Activated effector memory CD4-positive, alpha-beta T cell treated with anti-CD3 and anti-CD28 coated beads, Interleukin-2, amount 50 U/mL, for 16 hours (primary cell): ENCODE measurements at regions not wholly inside any gene's neighbourhood (a gene's known extent, or its start where the extent isn't known, plus 50 kb on each side); places are given as distances from the start of the nearest gene placed in this dataset.
"Not testable (repeated sequence)": the region's sequence is repeated elsewhere in the genome, so short reads cannot be mapped to it uniquely, and the experiment has no call there.

Experiments used
- DNase-seq: peaks from one replicate; pipeline ENCODE4 v3.0.0-alpha.2; 2020

DNA sequence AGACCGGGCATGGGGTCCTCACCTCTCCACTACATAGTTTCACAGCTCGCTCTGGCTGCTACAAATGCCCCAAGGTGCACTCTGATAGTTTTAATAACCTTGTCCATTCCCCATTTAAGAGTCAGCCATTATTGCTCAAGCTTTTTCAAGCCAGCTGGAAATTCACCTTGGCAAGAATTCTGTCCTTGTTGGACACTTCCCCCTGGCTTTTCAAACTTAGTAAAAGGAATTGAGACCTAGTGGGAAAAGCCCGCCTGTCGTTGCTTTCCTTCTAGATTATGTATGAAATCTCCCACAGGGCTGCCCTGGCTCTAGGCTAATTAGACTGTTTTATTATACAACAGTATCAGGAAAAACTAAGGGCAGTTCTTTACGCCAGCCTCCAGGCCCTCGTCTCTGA lies 293.7 kb upstream of the GADL1 start:
- DNase-seq, result no peak

DNA sequence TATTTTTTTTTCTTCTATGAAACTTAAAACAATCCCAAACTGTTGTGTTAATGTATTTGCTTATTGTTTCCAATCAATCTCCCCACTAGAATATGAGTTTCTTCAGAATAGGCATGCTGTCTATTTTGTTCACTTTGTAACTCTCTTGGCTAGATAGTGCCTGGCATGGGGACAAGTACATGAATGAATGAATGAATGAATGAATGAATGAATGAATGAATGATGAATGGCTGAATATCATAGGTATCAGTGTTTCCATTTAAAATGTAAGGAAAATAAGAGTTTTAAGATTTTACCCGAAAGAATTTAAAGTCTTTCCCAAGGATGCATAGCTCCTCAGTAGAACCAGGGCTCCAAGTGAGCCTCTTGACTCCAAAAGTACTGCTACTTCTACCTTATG lies 294.9 kb upstream of the GADL1 start:
- DNase-seq, result no peak

DNA sequence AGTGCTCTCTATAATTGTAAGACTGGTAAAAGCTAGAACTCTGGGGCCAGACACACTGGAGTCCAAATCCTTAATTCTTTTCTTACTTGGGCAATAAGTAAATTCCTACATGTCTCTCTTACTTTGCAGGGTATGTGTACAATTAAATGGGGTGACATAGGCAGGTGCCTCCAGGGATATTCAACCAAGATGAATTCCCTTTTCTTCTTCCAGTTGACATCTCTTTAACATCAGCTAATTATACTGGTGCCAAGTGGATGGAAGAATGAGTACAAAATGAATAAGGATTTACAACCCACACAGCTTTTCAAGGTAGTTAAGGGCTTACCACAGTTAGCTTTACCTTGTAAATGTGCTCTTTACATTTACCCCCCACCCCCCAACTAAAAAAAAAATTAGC lies 295.5 kb upstream of the GADL1 start:
- DNase-seq, result no peak

DNA sequence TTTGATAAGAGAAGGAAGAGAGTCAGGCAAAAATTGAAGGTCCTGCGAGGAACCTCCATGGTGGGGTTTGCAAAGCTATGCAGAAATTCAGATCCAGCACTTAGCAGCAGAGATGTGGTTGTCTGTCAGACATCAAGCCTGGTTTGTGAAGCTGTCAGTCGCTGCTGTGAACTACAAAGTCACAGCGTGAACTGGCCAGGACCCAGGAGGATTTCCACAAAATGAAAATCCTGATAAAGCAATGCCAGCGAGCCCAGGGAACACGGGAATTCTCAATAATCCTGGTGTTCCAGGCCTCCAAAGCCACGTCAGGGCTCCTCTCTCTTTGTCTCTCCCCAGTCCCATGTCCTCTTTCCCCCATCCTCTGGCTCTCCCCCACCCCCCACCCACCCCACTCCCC lies 296.9 kb upstream of the GADL1 start:
- DNase-seq, result no peak

DNA sequence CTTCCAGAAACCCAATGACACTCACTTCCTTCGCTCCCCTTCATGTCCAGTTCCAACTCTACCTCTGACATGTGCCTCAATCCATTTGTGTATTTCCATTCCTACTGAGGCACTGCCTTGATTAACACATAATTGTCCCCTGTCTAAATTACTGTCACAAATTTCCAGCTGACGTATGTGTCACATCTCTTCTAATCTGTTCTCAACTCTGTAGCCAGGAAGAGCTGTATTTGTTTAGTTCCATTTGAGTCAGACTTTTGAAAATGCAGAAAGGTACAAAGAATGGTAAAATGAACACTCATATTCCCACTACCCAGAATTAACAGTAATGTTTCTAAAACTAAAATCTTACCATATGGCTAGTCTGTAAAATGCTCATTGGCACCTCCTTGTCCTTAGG lies 299.0 kb upstream of the GADL1 start:
- no peak for DNase-seq

DNA sequence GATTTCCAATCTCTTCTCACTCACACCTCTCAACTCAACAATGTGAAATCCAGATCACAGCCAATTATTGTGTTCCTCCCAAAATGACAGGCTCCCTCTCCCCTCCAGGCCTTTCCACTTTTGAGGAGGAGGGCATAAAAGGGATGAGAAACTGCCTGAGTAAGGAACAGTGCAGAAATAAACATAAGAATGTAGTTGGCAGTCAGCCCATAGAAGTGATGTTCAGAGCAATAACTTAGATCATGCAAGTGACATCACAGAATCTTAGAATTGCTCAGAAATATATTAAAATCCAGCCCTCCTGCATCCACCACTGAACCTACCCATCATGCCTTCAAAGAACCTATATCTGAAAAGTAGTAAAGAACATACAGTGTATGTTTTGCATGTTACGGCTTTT lies 299.4 kb upstream of the GADL1 start:
- DNase-seq, result no peak

DNA sequence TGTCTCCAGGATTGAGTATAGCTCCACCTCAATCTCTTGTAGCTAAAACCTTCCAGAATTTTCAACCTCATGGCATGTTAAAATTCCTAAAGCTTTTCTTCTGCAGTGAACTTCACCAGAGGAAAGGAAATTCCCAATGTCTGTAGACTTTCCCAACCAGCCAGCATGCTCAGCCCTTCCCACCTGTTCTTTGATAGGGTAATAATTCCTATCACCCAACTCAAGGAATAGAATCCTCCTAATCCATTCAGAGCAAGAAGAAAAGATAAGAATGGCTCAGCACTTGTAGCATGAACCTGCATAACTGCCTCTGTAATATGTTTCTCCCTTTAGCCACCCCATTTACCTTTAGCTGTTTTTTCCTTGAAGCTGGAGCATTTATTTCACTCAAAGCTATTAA lies 301.8 kb upstream of the GADL1 start:
- no peak for DNase-seq

DNA sequence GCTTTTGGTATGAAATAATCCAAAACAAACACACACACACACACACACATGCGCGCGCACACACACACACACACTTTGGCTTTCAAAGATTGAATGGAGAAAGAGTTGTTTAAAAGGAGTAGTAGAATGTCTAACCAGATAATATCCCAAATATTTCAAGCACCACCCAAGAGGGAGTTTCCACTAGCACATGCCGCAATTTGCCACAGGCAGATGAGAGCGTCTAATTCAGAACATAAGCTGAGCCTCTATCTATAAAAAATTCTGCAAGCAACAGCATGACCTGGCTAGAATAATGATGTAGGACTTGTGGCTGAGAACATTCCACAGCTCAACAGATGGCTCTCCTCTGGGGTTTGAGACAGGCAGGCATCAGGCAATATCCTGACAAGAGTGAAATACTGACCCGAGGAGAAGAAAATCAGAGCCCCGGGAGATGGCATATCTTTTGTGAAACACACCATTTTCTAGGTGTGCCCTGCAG lies 302.5 kb upstream of the GADL1 start:
- no peak for DNase-seq

DNA sequence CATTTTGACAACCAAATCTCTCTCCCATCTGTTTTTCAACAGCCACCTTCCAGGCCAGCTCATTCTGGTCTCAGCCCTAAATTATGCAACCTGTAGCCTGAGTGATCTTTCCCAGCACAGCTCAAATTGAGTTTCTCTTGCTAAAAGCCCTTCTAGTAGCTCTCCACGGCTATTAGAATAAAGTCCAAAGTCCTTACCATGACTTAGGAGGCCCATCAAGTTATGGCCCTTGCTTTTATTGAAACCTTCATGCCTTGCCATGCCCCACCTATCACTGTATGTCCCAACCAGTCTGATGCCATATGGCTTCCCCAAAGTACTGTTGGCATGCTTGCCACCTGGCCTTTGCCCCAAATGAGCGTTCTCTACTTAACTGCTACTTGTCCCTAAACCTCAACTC lies 303.5 kb upstream of the GADL1 start:
- DNase-seq, result no peak

DNA sequence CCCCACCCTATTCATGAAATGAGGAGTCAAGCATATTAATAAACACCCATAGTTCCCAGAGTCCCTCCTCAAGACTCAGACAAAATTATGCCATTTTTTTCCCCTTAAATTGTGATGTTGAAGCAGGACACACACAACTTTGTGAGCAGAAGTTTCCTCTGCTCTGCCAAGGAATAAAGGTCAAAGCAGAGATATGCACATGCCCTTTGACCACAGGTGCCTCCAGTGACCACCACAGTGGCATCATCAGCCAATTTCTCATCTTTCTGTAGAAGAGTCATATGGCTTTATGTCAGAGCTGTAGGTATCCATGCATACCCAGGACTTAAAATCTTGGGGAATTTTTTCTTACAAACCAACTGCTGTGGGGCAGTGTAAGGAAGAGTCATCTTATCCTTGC lies 304.4 kb upstream of the GADL1 start:
- no peak for DNase-seq

DNA sequence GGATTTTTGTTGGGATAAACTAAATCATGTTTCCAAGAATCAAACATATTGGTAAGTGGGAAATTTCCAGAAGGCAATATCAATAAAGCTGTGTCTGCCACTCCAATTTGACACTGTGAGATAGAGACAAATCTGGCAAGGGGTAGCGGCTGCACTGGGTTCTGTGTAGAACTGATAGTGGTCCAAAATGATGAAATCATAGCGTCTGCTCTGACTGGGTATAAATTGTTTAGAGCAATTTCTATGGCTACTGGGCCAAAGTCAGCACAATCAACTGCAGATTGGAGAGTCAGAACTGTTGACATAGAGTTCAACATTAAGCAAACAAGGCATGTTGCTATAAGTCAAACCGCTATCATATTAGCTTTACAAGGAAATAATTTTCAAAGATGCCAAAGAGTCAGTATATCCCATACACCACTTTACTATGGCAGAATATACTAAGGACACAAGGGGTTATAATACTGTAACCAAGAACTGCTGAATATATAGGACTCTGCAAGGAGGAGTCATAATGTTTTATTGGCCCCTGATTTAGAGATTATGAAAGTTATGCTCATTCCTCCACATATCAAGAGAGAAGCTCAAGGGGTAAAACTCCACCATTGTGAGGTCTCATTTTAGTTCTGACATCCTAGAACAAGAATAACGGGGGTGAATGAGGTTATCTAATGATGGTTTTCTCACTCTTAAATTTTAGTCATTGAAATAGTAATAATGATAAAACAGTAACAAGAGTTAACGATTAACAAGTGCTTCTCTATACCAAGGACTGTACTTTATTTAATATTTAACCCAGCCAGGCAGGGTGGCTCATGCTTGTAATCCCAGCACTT lies 309.7 kb upstream of the GADL1 start:
- DNase-seq, result no peak

DNA sequence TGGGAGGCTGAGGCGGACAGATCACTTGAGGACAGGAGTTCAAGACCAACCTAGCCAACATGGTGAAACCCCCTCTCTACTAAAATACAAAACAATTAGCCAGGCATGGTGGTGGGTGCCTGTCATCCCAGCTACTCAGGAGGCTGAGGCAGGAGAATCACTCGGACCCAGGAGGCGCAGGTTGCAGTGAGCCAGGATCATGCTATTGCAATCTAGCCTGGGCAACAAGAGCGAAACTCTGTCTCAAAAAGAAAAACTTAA lies 310.3 kb upstream of the GADL1 start:
- DNase-seq, result not testable (repeated sequence)

DNA sequence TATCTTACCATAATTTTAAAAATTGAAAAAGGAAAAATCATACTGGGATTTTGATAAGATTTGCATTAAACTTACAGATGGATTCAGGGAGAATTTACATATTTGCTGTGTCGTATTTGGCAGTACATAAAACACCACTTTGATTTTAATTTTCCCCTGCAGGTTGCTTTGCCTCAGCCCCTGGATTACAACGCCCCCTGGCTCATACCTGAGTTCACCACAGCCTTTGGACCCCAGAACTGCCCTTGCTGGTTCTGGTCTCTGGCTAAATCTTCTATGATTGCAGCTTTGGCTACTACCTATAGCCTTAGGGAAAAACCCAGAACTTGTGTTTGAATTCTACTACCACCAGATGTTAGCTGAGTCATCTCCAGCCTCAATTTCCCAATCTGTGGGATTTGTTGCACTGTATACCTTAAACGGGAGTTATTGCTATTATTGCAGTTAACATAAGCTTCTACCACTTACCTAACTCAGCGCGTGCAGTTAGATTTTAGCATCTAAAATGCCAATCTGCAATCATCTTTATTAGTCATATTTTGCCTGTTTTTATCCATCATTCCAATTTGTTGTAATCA lies 315.7 kb upstream of the GADL1 start:
- DNase-seq, result no peak

DNA sequence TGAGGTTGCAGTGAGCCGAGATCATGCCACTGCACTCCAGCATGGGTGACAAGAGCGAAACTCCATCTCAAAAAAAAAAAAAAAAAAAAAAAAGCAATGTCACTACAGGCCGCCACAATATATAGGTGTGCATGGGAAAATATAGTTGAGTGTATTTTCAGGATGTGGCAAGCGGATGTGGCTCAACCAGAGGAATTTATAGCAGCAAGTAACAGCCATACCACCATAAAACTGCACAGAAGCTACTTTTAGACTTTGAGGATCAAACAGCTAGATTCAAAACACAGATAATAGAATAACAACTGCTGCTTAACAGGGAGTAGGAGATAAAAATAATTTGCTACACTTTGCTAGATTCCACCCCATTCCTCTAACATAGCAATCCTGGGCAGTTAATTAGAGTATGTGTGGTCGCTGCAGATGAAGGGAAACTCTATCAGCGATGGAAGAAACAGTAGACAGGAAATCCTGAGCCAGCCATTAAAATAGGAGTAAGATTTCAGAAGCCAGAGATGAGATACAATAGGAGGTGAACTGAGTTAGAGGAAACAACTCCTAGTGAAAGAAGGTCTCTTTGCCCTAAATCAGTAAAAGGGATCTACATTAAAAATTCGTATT lies 318.7 kb upstream of the STT3B start:
- peak; percentile 65 for DNase-seq

DNA sequence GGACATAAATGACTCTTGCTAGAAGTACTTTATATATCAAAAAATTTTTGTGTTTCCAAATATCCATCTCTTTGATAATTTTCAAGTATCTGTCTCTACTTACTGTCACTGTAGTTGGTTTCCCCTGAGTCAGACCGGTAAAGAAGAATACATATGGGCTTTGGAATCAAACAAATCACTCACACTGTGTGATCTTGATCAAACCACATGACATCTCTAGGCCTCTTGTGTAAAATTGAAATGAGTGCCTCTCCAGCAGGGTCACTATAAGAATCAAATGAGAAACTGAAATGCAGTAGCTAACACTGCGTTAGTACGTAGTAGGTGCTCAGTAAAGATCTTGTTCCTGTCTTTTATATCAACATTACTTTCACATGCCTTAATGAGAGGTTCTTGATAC lies 314.6 kb upstream of the STT3B start:
- no peak for DNase-seq

DNA sequence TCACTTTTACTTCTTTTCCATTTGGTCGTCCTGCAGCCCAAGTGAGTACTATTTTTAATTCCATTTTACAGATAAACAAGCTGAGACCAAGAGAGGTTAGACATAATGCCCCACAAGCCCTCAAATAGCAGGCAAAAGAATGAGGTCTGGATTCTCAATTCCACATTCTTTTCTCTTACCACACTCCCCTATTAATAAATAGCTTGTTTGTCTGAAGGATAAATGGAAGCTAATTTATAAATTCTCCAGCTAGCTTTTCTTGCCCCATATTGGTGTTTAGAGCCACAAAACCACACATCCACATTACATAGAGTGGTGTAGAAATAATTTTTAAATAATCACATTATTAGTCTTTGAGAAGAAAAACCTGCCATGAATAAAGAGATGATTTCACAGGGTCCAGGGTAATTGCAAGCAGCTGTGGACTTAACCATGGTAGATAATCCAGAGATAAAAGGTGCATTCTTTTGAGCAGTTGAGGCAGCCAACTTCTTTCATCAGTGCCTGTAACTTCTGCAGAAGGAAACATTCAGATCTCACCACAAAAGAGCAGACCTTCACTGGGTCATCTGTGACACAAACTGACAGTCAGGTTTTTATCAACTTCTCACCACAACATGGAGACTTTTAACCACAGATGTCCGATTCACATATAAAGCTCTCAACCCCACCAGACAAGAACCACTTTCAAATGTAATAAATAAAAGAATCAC lies 313.4 kb upstream of the STT3B start:
- no peak for DNase-seq

DNA sequence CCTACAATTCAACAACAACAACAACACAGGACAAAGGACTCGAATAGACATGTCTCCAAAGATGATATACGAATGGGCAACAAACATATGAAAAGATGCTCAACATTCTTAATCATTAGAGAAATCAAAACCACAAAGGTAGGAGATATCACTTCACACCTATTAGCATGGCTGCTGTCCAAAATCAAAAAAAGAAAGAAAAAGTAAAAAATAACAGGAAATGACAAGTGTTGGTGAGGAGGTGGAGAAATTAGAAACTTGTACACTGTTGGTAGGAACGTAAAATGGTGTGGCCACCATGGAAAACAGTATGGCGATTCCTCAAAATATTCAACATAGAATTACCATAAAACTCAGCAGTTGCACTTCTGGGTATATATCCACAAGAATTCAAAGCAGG lies 312.3 kb upstream of the STT3B start:
- DNase-seq, result no peak

DNA sequence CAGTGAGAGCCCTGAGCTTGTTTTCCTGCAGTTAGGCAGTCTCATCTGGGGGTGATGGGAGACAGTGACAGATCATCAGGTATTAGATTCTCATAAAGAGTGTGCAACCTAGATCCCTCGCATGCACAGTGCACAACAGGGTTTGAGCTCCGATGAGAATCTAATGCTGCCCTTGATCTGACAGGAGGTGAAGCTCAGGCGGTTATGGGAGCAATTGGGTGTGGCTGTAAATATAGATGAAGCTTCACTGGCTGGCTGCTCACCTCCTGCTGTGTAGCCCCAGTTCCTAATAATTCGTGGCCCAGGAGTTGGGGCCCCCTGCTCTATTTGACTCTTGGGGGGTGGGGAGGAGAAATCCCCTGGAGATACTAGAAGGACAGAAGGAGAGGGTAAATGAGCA lies 309.4 kb upstream of the STT3B start:
- no peak for DNase-seq

DNA sequence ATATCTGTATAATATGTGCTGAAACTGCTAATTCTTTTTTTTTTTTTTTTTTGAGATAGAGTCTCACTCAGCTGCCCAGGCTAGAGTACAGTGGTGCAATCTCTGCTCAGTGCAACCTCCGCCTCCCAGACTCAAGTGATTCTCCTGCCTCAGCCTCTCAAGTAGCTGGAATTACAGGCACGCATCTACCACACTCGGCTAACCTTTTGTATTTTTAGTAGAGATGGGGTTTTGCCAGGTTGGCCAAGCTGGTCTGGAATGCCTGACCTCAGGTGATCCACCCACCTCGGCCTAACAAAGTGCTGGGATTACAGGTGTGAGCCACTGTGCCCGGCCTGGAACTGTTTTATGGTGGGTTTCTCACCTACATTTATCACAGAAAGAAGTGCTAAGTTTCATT lies 307.8 kb upstream of the STT3B start:
- no peak for DNase-seq

DNA sequence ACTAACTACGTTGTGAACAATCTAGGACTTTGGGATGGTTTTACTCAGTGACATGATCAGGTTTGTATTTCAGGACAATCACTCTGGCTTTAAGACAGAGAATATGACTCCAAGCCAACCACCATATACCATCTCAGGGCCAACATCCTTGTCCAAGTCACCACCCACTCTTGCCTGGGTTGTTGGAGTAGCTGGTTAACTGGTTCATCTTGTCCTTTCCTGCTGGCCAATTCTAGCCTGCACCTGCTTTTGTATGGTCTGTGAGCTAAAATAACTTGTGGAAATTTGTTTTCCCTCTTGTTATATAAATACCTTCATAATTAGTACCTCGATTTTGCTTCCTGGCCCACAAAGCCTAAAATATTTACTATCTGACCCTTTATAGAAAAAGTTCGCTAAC lies 306.8 kb upstream of the STT3B start:
- no peak for DNase-seq

DNA sequence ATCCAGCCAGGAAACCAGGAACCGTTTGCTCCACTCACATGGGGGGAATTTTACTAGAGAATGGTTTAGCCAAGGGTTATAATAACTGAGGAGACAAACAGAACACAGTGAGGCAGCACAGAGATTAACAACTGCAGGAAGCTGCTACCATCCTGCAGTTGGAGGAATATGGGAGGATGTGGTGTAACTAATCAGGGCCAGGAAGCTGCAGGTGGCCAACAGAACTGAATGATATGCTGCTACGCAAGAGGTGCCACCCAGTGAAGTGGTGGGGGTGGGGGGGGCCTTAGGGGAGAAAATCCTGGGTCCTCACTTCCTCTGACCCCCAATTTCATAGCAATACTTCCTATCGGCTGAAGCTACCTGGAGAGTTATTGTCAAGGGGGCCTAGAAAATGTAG lies 306.4 kb upstream of the STT3B start:
- DNase-seq, result no peak

DNA sequence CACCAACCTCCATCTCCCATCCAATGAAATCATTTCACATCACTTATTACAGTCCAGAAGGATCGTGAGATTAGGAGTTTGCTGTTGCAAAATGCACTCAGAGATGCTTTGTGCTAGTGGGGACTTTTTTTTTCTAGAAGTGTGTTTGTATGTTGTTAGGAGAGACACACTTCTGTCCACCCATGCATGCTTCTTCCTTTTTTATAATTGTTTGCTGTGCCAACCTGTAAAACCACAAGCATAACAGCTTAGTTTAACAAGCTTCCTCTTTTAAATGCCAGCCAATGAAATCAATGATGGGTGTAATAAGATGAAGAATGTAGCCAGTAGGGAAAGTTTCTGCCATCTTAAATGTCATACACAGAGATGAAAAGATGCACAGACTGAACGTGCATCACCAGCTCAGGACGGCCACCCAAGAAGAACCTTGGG lies 305.6 kb upstream of the STT3B start:
- DNase-seq, result no peak

DNA sequence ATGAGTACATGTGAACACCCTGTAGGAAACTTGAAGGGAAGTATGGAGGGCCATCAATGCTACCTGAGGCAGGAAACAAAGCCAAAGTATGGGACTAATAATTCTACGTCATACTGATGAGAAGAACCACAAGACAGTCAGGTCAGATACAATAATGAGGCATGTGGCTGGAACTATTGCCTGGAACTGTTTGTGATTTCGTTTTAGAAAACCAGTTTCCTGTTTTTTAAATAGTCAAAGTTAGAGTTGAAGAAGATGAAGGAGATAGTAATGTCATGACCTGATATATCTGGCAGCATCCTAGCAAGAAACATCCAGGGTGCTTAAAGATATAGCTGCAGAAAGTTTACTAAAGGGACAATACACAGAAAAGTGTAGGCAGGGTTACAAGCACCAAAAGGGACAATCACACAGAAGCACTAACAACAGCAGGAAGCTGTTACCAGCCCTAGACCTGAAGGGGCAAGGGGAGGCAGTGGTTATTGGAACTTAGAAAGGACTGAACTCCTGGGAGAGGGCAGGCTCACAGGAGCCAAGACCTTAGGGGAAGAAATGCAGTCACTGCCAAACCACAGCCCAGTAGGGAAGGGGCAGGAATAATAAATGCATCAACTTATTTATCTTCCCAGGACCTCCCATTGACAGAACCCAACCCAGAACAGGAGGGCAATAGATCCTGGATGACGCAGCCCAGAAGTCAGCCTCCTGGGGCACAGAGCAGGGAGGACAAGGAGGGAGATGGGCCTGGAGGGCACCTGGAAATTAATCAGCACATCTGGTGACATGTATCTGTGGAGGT lies 302.1 kb upstream of the STT3B start:
- DNase-seq, result no peak
